GM21528 (cell line): ENCODE measurements at regions not wholly inside any gene's neighbourhood (a gene's known extent, or its start where the extent isn't known, plus 50 kb on each side); places are given as distances from the start of the nearest gene placed in this dataset.

Experiments used
- ATAC-seq: cut with Tn5 transposase; IDR thresholded peaks from one replicate; pipeline ENCODE4 v1.9.1; 2021; ENCODE audit warnings: mild to moderate bottlenecking, moderate library complexity; ENCODE audit not compliant: unreplicated experiment, low FRiP score

DNA sequence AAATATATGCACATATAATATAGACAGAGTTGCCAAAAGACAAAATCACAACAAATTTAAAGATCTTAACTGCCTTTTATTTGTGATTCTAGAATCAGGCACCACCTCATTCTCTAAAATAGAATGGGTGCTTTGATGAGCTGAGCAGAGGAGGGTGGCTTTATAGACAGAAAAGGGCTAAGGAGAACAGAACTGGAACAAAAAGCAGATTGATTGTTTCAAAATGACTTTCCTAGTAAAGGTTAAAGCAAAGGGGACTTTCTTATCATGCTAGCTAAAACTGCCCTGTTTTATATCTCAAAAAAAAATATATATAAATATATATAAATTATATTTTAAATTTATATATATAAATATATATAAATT lies 287.6 kb downstream of the FAT3 start:
- no peak for ATAC-seq

DNA sequence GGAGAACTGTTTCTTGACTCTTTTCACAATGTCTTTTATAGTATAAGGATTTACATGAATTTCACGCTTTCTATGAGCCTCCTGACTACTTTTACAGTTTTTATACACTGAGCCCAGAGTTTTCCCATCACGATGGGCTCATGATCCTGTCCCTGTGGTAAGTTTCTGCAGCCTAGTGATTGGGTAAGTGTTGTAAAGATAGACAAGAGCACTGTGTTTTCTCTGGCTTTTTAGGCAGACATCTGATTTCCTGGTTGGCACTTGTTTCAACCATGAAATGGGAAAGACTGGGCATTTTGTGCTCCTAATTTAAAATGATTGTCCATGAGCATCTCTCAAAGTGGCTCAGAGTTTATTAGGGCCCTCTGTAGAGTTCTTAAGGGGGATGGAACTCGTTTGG lies 299.0 kb downstream of the FAT3 start:
- ATAC-seq, result no peak

DNA sequence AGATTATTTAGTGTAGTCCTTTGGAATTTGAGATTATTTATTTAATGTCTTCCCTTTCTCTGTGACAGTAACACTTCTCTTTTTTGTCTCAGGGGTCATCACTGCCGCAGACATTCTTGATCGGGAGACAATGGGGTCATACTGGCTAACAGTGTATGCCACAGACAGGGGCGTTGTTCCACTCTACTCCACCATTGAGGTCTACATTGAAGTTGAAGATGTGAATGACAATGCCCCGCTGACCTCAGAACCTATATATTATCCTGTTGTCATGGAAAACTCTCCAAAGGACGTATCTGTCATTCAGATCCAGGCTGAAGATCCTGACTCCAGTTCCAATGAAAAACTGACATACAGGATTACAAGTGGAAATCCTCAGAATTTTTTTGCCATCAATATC lies 299.9 kb downstream of the FAT3 start:
- no peak for ATAC-seq

DNA sequence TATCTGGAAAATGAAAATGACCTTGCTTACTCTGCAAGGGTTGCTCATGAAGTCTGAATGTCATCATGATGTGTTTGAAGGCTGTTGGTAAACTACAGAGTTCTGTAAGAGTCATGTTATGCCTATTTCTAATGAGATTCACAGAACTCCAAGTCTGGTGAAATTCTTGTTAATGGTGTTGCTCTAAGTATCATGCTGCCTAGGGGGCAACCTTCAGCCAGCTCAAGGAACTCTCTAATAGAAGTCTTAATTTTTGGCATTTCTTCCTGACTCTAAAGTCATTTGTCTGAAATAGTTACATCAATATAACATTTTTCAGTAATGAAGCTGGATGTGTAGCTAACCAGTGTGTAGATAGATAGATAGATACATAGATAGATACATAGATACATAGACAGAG lies 302.8 kb downstream of the FAT3 start:
- no peak for ATAC-seq

DNA sequence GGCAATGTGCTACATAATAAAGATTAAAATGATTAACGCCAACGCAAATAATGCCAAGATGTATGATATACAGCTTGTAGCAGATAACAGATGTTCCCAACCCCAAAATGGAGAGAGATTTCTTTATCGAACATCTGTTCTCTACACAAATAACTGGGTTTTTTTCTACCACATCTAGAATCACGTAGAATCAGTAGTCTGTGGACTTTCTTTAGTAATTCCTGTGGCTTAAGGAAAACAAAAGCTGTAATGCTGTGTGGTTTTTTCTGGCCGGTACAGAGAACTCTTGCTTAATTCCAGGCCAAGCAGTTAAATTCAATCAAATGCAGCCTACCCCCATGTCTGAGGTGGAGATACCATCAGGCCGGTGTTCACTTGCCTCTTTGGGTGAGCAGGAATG lies 303.4 kb downstream of the FAT3 start:
- ATAC-seq, result no peak

DNA sequence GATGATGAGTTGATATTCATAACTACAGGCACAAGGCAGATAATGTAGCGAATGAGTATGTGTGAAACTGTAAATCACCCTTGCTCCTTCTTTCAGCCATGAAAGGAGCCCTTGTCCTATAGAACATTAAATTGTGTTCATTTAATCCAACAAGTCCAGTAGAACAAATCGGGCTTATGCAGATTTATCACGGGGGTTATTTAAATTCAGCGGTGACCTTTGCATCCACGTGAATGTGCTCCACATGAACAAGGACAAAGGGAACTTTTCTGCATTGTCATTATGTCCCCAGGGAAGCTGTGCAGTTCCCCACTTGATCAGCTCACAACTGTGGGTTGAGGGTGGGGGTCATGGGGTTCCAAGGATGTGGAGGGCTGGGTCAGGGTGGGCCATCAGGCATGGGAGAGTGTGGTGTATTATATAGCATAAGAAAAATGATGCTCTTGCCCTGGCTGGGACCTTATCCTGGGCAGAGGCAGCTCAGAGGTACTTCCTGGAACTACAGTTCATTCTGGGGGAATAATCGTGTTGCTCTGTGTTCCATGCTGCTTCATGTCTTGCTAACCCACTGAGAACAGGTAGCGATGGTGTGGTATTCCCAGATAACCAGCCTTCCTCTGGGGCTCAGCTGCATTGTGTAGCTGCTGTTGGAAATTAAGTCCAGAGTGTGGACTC lies 306.6 kb downstream of the FAT3 start:
- no peak for ATAC-seq

DNA sequence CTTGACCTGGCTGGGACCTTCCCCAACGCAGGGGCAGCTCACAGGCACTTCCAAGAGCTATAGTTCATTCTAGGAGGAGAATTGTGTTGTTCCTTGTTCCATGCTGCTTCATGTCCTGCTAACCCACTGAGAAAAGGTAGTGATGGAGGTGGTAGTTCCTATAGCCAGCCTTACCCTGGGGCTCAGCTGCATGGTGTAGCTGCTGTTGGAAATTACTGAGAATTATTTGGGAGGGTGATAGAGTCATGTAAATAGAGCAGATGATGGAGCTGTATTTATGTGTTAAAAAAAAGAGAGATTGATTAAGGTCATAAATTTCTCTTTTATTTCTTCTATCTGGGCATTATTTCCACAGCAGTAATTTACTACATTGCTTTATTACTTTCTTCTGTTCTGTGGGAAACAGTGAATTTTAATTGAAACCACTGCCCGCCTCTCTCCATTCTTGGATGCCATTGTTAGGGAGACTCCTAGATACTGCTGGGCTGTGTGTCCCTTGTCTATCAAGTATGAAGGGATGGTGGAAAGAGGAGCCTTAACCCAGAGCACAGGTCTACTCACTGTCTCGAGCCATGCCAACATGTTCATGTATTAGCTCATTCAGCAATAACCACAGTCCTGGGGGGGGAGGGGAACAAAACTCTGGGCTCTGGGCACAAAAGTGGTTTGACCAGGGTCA lies 309.2 kb downstream of the FAT3 start:
- ATAC-seq, result no peak

DNA sequence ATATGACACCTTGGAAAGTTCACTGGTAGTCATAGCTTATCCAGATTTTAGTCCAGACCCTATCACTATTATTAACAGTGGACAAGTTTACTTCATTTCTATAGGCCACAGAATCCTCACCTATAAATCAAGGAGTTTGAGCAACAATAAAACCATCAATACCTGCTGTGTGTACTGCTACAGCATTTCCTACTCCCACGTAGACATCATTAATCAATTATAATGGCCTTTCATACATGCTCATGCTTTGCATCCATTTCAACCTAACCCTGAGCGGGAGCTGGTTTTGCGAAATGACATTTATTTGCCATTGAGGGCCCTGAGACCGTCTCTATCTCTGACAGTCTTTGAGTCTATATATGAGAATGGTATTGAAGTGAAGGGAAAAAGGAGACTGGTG lies 312.3 kb downstream of the FAT3 start:
- ATAC-seq, result no peak

DNA sequence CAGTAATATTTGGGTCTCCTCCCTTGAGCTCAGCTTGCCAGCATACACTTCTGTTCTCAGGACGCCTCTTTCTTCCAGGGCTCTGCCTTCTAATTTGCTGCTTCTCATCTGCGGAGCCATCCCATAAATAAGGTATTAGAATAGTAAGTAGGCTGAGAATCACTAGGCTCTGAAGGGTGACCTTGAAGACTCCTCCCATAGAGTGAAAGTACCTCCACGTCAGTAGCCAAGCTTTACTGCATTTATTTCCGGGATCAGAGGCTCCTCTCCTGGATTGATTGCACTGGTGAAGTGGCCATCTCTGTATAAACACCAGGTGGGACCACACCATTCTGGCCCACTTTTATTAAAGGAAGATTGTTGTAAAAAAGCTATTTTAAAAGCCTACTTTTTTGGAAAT lies 315.5 kb downstream of the FAT3 start:
- ATAC-seq, result no peak

DNA sequence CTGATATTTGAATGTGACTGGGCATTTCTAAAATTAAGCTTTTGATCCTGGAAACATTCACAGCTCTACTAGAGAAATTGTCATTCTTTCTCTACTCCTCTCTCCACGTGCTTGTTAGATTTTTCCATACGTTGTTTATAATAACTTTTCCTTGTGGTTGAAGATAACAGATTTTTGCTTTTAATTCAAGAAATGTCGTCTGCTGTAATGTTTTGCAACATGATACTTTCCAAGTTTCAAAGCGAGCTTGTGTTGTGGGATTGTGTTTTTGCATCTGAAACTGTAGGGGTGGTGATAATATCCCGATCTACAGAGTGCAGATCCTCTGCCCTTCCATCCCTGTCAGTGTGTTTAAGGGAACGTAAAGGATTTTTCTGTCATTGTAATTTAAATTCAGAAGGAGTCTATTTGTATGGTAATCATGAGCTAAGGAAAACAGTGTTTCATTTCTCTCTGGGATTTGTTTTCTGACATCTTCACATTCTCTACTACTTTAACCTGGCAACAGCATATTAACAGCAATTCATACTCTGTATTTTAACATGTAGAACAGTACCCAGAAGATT lies 321.4 kb downstream of the FAT3 start:
- no peak for ATAC-seq

DNA sequence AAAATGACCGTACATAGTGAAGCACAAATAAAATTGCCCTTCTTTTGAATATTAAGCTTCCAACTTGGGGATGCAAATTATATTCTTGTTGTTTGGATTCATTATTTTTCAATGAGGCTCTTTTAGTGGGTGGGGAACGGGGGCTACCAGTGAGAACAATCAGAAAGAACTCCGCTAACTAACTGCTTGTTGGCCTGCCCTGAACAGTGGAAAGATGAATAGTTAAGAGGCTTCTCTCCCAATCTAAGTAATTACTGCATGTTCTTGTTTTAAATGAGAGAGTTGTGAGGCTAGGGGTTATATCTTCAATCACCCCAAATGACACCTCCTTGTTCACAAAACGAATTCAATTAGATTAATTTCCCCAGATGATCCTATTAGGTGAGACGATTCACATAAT lies 322.0 kb downstream of the FAT3 start:
- no peak for ATAC-seq

DNA sequence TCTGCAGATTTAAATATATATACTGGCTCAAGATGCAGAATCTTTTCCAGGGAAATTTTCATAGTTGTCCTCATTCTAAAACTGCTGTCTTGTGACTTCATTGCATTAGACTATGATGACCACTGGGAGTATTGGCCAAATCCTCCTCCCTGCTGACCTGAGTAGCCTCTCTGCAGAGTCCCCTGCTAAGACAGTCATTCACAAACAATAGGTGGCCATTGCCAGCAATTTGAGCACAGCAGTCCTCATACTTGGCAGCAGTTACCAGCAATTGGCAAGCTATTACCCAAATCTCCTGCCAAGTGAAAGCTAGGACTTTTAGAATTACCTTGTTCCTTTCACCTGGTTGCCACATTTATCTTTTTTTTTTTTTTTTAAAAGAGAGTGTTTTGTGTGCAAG lies 325.8 kb downstream of the FAT3 start:
- no peak for ATAC-seq

DNA sequence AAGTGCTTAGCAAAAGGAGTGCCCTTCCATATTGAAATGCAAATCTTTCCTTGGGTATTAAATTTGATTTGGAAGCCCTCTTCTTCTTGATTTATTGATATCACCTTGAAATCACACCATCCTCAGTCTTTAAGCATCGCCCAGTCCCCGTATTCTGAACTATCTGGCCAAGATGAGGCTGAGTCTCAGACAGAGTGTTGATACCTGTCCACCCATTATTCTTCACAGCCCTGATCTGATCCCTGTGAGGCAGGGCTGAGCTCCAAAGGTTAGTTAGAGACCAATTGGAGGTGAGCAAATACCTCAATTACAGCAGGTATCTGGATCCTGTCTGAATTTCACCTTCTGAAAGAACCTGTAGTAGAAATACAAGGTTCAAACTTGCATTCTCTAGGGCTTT lies 326.3 kb downstream of the FAT3 start:
- ATAC-seq, result no peak

DNA sequence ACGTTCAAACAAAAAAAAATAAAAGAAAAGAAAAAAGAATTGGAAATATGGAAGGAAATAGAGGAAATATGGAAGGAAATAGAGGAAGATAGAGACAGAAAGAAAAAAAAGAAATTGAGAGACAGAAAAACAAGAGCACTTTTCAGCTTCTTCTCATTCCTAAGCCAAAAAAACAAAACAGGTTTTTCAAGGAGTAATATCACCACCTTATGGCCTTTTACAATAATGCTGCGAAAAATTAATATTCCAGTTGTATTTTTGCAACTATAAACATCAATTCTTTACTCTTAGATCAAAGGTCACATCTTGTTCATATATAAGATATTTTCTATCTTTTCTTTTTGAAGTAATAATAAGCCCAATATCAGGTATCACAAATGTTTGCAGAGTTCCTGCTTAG lies 328.3 kb downstream of the FAT3 start:
- no peak for ATAC-seq

DNA sequence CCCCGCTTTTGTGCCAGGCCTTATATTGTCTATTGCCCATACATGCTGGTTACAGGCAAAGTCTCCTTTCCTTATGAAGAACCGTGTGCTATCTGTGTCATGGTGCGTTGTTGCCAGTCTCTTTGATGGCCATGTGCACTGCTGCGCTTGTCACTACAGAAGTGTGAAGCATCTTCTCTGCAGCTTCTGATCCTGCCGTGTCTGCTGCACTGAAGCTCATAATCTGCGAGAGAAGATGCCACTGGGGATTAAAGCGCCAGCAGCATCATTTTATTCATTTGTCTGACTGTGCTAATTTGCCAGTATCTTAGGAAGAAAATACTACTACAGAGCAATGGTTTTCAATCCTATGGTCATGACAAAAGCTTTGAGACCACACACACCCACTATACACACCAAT lies 330.1 kb downstream of the FAT3 start:
- no peak for ATAC-seq

DNA sequence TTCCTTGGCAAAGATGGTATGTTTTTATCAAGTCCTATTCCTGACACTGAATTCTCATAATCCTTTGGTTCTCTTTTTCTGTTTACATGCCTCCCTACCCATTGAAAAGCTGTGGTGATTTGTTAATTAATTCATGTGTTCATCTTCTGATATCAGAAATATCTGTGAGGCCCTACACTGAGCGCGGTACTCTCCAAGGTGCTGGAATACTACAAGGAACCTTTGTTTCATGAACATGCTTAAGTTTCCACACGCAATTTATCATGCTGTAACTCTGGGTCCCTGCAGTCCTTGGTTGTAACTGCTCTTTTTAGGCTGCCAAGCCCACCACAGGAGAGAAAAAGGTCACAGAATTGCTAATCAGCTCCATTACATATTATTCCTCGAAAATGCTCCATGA lies 331.8 kb downstream of the FAT3 start:
- no peak for ATAC-seq

DNA sequence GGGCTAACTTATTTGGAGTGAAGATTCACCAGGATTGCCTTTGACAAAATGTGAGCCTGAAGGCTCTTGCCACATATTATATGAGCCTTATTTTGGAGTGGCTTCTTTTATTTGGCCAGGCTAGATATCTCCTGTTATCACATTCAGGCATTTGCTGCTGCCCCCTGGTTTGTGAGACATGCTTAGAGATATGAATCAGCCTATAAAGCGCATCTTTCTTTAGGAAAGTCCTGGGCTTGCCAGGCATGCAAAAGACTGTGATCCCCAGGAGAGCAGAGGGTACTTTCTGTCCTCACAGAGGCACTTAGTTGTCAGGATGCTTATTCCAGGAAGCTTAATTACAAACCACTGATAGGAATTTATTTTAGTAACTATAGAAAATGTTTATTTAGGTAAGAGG lies 333.3 kb downstream of the FAT3 start:
- ATAC-seq, result no peak

DNA sequence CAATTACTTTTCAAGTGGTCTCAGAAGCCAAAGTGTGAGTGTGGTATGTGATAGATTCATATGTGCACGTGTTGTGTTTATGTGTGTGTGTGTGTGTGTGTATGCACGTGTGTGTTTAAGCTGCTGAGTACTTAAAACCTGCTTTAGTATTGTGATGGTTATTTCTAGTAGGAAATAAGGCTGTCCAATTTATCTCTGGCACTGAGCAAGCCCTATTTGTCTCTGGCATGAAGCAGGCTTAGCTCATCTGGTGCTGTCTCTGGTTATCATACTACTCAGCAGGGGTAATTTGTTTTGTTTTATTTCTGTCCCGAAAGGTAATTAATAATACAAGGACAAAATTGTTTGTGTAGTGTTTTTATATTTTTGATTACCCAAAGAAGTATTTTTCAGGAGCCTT lies 333.7 kb downstream of the FAT3 start:
- ATAC-seq, result no peak

DNA sequence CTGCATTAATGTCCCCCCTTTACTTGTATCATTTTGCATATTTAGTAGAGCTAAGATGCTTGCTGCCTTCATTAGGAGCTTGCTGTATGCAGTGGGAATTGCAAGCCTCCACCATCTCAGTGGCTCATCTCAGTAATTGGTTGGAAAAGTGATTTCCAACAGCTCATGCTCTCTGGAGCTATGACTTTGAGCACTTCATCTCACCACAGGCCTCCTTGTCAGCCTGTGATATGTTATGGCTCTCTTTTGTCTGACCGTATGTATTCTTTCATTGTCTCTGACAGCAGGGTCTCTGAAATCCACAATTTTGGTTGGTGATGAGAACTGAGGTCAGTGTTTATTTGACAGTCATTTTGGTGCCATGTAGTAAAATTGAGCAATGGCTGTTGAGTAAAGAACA lies 345.1 kb downstream of the FAT3 start:
- ATAC-seq, result no peak

DNA sequence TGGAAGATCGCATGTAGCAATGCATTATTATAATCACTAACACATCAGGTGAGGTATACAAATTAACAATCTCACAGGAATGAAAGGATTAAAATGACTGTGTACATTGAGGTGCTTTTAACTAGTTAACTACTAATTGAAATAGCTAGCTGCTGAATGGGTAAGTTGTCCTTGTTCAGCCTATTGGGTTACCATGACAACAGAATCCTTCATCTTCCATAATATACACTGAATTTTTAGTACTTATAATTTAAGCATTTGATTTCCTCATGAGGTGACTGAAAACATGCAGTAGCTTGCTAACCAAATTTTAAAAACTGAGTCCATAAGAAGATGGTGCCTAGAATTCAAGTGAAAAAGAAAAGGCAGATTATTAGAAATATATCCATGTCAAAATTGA lies 347.9 kb downstream of the FAT3 start:
- ATAC-seq, result no peak

DNA sequence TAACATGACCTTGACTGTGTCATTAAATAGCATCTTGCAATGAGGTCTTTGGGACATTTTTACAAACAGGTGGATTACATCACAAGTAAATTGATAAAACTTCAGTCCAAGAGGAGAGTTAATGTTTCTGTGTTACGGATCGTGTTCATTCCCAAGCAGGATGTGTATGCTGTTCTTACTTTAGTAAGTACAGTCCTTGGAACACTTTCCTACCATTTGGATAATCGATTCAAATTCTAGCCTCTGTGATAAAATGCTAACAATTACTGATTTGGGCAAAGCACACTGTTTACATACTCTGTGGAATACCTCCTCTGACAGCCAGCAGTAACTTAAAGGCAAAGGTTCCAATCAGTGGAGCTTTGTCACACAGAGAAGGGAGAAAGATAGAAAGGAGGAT lies 351.7 kb downstream of the FAT3 start:
- no peak for ATAC-seq

DNA sequence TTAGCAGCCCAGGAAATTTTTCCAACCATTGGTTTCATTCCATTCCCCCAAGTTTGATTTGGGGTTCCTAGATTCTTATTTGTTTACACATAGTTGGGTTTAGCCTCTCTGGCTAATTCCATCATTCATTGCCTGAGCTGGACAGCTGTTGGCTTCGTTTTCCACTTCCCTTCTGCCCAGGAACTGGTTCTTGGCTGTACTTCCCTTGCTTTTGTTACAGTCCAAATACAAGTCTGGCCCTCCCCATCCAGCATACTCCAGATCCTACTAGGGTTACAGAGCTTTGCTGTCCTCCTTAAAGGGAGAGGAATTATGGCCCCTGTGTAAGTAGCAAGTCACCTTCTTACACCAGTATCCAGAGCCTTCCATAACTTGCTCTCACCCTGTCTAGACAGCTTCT lies 356.3 kb downstream of the FAT3 start:
- no peak for ATAC-seq
